ENCODE measurements at regions not wholly inside any gene's neighbourhood (a gene's known extent, or its start where the extent isn't known, plus 50 kb on each side); places are given as distances from the start of the nearest gene placed in this dataset.

- DNase-seq (ENCODE audit: low spot score): no peak
These were observed 664.0 kb upstream of the HS6ST1 start for GRCh38 chr2:128982670-128983069.

- no peak for DNase-seq (ENCODE audit: low spot score)
These were observed 664.4 kb upstream of the HS6ST1 start for GRCh38 chr2:128983094-128983493.

- no peak for DNase-seq (ENCODE audit: low spot score)
These were observed 665.4 kb upstream of the HS6ST1 start for GRCh38 chr2:128984081-128984480.

- no peak for DNase-seq (ENCODE audit: low spot score)
These were observed 666.2 kb upstream of the HS6ST1 start for GRCh38 chr2:128984855-128985254.

GRCh38 chr2:128986026-128986715 is 667.5 kb upstream of the HS6ST1 start:
- DNase-seq (ENCODE audit: low spot score): no peak

GRCh38 chr2:128986867-128987268 is 668.2 kb upstream of the HS6ST1 start:
- DNase-seq (ENCODE audit: low spot score): no peak

- DNase-seq (ENCODE audit: low spot score): no peak
These were observed 669.7 kb upstream of the HS6ST1 start for GRCh38 chr2:128988326-128988725.

- no peak for DNase-seq (ENCODE audit: low spot score)
These were observed 670.3 kb upstream of the HS6ST1 start for GRCh38 chr2:128988967-128989366.

- no peak for DNase-seq (ENCODE audit: low spot score)
These were observed 676.4 kb upstream of the HS6ST1 start for GRCh38 chr2:128995086-128995485.

GRCh38 chr2:128996078-128996477 is 677.4 kb upstream of the HS6ST1 start:
- DNase-seq (ENCODE audit: low spot score): no peak

- DNase-seq (ENCODE audit: low spot score): no peak
These were observed 678.6 kb upstream of the HS6ST1 start for GRCh38 chr2:128997166-128997866.

GRCh38 chr2:129001926-129002325 is 683.3 kb upstream of the HS6ST1 start:
- DNase-seq (ENCODE audit: low spot score): no peak

- DNase-seq (ENCODE audit: low spot score): no peak
These were observed 684.1 kb upstream of the HS6ST1 start for GRCh38 chr2:129002751-129003150.

- no peak for DNase-seq (ENCODE audit: low spot score)
These were observed 685.8 kb upstream of the HS6ST1 start for GRCh38 chr2:129004485-129004884.

GRCh38 chr2:129004940-129005490 is 686.3 kb upstream of the HS6ST1 start:
- DNase-seq (ENCODE audit: low spot score): no peak

- no peak for DNase-seq (ENCODE audit: low spot score)
These were observed 687.6 kb upstream of the HS6ST1 start for GRCh38 chr2:129006135-129006886.

- DNase-seq (ENCODE audit: low spot score): no peak
These were observed 688.2 kb upstream of the HS6ST1 start for GRCh38 chr2:129006901-129007300.

- no peak for DNase-seq (ENCODE audit: low spot score)
These were observed 689.6 kb upstream of the HS6ST1 start for GRCh38 chr2:129008055-129008880.

- no peak for DNase-seq (ENCODE audit: low spot score)
These were observed 690.4 kb upstream of the HS6ST1 start for GRCh38 chr2:129008881-129009554.

GRCh38 chr2:129009555-129010146 is 691.0 kb upstream of the HS6ST1 start:
- DNase-seq (ENCODE audit: low spot score): no peak

- DNase-seq (ENCODE audit: low spot score): no peak
These were observed 691.6 kb upstream of the HS6ST1 start for GRCh38 chr2:129010262-129010661.
